Stimulated activated CD4-positive, alpha-beta T cell treated with anti-CD3 and anti-CD28 coated beads, Interleukin-2, amount 100 ng/mL, for 4 hours (primary cell): ENCODE measurements at regions not wholly inside any gene's neighbourhood (a gene's known extent, or its start where the extent isn't known, plus 50 kb on each side); places are given as distances from the start of the nearest gene placed in this dataset.
"Not testable (repeated sequence)": the region's sequence is repeated elsewhere in the genome, so short reads cannot be mapped to it uniquely, and the experiment has no call there.

Source experiments
- DNase-seq: peaks from one replicate; pipeline ENCODE4 v3.0.0-alpha.2; 2020; ENCODE audit warnings: low read depth

- no peak for DNase-seq
These were observed 575.0 kb downstream of the CHSY3 start for GRCh38 chr5:130479045-130479804.

- DNase-seq: no peak
These were observed 572.1 kb downstream of the CHSY3 start for GRCh38 chr5:130476325-130476724.

GRCh38 chr5:130462516-130462915, 558.3 kb downstream of the CHSY3 start:
- DNase-seq: no peak

GRCh38 chr5:130455175-130455574, 550.9 kb downstream of the CHSY3 start:
- no peak for DNase-seq

- DNase-seq: no peak
These were observed 548.5 kb downstream of the CHSY3 start for GRCh38 chr5:130452744-130453143.

DNA sequence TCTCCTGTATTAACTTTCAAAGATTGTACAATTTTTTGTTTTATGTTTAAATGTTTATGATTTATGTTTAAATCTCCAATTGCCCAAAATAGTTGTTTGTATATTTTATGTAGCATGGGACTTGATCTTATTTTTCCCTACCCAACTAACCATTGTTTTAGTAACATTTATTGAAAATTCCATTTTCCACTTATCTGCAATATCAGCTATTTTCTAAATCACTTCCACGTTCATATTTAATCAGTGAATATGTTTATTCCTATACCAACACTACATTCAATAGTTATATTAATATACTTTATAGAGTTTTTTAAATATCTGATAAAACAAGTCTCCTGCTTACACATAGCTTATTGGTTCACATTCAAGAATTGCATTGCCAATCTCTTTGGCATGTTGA, 532.2 kb downstream of the CHSY3 start:
- no peak for DNase-seq

DNA sequence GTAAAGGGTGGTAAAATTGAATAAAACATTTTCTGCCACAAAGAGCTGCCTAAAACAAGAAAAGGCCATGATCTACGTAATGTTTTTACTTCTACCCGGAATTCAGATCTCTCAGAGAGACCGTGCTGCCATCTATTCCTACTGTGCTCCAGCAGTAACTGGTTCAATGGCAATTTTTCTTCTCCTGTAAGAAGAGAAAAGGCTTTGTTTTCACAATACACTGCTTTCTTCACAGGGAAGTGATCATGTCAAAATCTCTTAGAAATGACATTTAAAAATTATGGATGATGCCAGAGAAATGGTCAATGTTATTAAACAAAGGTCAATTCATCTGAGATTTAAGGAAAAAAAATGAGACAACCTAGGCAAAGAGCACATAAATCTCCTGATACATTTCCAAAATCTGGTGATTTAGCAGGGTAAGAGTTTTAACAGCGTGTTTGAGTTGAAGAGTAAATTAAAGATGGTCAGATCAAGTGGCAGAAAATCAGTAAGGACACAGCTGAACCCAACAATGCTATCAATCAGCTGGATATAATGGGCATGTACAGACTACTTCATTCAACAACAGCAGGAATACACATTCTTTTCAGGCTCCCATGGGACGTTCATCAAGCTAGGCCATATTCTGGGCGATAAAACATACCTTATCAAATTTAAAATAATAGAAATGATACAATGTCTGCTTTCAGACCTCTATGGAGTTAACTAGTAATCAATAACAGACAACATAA, 523.1 kb downstream of the CHSY3 start:
- no peak for DNase-seq

DNA sequence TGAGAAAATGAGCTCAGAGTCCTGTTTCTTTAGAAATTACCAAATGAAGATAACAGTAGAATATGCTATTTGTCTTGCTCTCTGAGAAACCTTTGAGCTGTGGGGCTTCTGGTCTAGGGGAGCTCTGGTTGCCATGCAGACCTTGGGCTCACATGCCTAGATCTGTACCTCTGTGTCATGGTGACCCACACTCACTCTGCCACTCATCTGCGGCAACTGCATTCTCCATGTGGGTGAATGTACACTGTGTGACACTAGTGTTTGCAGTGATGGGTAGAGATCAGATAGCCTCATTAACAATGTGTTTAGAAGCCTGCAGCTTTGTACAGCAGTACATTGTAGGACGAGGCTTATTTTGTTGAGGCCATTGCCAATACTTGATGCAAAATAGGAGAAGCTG, 521.2 kb downstream of the CHSY3 start:
- DNase-seq: no peak

- no peak for DNase-seq
These were observed 520.1 kb downstream of the CHSY3 start for GRCh38 chr5:130424341-130424740.

- no peak for DNase-seq
These were observed 498.6 kb downstream of the CHSY3 start for GRCh38 chr5:130402906-130403305.

DNA sequence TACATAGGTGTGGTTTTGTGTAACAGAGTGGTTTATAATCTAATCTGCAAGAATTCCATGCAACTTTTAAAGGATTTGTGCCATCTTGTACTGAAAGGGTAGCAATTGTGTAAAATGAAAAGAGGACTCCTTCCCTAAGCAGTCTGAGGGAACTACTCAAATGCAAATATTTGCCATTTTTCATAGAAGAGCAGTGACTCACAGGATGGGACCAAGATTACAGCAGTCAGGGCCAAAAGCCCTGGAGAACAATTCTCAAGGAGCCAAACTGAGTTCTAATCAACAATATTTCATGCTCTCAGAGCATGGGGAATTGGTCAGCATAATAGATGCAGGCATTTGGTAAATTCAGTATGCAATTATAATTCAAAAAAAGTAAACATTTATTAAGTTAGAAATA, 495.8 kb downstream of the CHSY3 start:
- DNase-seq: no peak

- DNase-seq: no peak
These were observed 494.6 kb downstream of the CHSY3 start for GRCh38 chr5:130398825-130399224.

- DNase-seq: not testable (repeated sequence)
These were observed 493.5 kb downstream of the CHSY3 start for GRCh38 chr5:130397727-130398126.

DNA sequence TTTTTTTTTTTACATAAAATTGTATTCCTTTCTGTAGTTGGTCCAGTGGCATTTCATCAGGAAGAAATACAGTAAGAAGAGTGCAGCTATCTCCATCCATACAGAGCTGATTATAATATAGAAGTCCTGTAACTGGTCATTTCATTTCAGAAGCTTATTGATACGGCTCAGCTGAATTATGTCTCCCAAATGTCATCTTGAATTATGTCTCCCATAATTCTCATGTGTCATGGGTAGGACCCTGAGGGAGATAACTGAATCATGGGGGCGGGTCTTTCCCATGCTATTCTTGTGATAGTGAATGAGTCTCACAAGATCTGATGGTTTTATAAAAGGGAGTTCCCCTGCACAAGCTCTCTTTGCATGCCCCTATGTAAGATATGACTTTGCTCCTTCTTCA, 492.9 kb downstream of the CHSY3 start:
- no peak for DNase-seq

GRCh38 chr5:130391727-130392264, 487.5 kb downstream of the CHSY3 start:
- not testable (repeated sequence) for DNase-seq

DNA sequence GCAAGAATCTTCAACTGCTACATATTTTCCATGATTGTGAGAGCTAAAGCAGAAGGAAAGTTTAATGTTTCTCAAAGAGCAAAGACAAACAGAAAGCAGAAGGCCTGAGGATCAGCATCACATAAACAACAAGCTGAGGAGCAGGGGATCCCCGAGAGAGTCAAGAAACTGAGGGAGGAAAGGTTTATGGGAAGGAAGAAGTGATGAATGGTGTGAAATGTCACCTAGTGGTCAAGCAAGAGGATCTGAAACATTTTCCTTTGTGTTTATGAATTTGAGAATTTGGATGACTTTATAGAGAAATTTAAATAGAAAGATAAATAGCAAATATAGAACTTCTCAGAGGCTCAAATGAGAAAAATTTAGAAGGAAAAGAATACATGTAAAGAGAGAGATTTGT, 481.9 kb downstream of the CHSY3 start:
- DNase-seq: no peak

DNA sequence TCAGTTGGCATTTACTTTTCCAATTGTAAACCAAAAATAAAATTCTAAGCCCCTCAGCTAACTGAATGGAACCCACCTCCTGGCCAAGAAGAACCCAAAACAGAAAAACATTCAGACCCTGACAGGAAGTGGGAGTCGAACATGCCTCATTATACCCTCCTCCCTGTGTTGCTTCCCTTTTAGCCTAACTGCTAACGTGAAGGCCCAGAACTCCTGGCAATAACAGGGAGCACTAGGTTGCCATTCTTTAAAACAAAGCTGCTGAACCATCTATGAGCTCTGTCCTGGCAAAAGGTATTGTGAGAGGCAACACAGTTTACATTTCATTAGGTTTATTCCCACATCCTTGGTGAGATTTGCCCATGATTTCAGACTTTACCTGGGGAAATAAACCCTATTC, 481.4 kb downstream of the CHSY3 start:
- DNase-seq: no peak

DNA sequence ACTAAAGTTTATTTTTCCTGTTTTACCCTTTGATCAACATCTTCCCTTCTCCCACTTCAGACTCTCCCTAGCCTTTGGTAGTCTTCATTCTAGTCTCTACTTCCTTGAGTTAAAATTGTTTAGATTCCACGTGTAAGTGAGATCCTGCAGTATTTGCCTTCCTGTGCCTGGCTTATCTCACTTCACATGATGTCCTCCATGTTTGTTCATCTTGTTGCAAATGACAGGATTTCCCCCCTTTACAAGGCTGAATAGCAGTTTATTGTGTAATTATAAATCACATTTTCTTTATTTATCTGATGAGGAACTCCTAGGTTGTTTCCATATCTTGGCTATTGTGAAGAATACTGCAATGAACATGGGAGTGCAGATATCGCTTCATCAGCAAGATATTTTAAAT, 461.7 kb downstream of the CHSY3 start:
- no peak for DNase-seq

DNA sequence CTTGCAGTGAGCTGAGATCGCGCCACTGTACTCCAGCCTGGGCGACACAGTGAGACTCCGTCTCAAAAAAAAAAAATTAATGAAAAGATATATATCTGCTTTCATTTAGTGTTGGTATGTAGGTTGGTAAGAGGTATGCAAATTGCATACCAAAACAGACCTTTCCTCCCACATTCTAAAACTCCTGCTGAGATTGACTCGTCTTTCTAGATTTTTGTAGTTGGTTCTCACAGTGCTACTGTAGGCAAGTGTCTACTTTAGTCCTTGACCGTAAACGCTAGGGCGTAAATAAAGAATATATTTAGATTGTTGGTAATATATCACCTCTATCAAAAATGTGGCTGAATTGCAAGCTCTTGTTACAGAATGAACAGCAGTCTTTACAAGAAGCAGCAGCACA, 445.9 kb downstream of the CHSY3 start:
- no peak for DNase-seq

GRCh38 chr5:130337179-130337888, 433.1 kb downstream of the CHSY3 start:
- no peak for DNase-seq

DNA sequence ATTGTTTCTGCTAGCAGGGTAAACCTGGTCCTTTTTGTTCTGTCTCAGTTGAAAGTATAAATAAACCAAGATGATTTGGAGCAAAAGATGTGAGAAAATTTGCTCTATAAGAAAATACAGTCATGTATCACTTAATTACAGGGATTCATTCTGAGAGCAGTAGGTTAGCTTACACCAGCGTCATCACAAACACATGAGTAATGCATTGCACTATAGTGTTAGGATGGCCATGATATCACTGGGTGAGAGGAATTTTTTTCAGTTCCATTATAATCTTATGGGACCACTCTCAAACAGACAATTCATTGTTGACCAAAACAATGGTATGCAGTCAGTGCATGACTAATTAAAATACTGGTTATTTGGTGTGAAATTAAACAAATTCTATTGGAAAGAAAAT, 430.9 kb downstream of the CHSY3 start:
- no peak for DNase-seq

DNA sequence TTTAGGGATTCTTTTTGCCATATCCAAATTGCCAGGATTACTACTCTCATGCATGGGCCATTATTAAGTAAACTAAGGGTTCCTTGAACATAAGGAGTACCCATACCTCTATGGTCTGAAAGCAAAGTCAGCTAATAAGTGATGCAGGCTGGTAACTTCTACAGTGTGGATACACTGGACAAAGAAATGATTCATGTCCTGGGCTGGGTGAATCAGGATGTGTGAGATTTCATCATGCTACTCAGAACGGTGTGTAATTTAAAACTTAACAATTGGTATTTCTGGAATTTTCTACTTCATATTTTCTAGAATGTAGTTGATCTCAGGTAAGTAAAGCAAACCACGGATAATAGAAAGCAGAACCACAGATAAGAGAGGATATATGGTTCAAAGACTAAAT, 428.8 kb downstream of the CHSY3 start:
- DNase-seq: no peak

GRCh38 chr5:130331332-130331731, 427.1 kb downstream of the CHSY3 start:
- no peak for DNase-seq
